ENCODE measurements at regions not wholly inside any gene's neighbourhood (a gene's known extent, or its start where the extent isn't known, plus 50 kb on each side); places are given as distances from the start of the nearest gene placed in this dataset.

DNA sequence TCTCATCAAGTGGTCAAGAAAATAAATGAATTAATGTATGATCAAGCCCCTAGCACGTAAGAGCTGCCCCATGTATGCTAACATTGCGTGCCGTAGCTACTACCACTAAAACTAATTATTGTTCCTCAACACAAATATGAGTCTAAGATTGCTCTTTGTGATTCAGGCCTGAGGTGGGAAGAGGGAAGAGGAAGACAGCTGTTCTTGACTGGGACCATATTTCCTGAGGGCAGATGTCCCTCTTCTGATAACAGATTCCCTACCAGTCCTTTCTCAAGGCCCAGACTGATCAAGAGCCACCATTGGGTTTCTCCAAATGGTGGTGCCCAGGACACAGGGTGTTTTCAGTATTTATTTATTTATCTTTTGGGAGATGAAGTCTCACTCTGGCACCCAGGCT lies 87.2 kb upstream of the CADM1 start:
- no peak for ATAC-seq
- TF ChIP-seq, protein P1, sequence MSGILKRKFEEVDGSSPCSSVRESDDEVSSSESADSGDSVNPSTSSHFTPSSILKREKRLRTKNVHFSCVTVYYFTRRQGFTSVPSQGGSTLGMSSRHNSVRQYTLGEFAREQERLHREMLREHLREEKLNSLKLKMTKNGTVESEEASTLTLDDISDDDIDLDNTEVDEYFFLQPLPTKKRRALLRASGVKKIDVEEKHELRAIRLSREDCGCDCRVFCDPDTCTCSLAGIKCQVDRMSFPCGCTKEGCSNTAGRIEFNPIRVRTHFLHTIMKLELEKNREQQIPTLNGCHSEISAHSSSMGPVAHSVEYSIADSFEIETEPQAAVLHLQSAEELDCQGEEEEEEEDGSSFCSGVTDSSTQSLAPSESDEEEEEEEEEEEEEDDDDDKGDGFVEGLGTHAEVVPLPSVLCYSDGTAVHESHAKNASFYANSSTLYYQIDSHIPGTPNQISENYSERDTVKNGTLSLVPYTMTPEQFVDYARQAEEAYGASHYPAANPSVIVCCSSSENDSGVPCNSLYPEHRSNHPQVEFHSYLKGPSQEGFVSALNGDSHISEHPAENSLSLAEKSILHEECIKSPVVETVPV (CRISPR knock-in tag; IDR thresholded peaks at IDR 0.05), result no peak
- TF ChIP-seq OSR1 (CRISPR knock-in tag; IDR thresholded peaks at IDR 0.05) (no peak), ZNF8 (CRISPR knock-in tag; IDR thresholded peaks at IDR 0.05) (no peak), ZFP3 (CRISPR knock-in tag; IDR thresholded peaks at IDR 0.05) (no peak), ARNTL (CRISPR knock-in tag; IDR thresholded peaks at IDR 0.05; ENCODE audit: borderline replicate concordance, low read depth) (no peak), ZNF70 (CRISPR knock-in tag; IDR thresholded peaks at IDR 0.05) (no peak)

DNA sequence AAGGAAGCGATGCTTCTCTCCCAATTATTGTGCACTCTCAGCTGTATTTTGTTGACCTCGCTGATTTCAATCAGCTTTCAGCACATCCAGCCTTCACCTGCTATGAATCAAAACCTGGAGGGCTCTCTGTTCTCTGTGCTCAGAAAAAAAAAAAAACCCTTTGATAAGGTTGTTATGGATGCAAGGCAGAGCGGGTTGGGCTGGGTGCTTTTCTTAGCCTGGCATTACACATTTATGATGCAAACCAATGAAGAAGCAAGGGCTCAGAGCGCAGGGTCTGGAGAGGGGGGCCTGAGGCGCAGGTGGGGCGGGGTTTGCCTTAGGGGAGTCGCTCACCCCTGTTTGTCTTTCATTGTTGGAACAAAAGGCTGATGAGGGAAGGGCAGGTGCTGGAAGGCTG lies 86.0 kb upstream of the CADM1 start:
- TF ChIP-seq ZNF8 (CRISPR knock-in tag; IDR thresholded peaks at IDR 0.05), result no peak
- peak; percentile 41; the same call in 1 of the 2 replicates for TF ChIP-seq TCF4 (CRISPR knock-in tag; IDR thresholded peaks at IDR 0.05; ENCODE audit: borderline replicate concordance)
- no peak for TF ChIP-seq TOX (CRISPR knock-in tag; IDR thresholded peaks at IDR 0.05; ENCODE audit: borderline replicate concordance)
- no peak for TF ChIP-seq ZC3H10 (CRISPR knock-in tag; IDR thresholded peaks at IDR 0.05)
- ATAC-seq, result no peak

DNA sequence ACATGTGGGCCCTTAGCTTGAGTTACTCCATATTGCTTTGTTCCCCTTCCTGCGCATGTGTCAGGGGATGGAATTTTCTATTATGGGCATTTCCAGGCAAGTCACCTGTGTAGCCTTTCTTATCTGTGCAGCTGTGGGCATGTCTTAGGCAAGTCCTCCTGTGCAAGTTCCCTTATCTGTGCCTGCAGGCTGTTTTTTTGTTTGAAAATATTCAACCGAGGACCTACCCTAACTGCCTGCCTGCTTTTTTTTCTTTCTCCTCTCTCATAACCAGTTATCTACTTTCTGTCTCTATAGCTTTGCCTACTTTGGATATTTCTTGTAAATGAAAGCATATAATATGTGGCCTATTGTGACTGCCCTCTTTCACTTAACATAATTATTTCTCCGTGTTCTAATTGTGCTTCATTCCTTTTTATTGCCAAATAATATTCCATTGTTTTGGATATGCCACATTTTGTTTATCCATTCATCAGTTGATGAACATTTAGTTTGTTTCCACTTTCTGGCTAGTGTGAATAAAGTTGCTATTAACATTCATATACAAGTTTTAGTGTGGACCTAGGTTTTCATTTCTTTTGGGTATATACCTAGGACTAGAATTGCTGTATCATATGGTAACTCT lies 83.6 kb upstream of the CADM1 start:
- no peak for ATAC-seq
- TF ChIP-seq RARB (CRISPR knock-in tag; IDR thresholded peaks at IDR 0.05) (no peak), BACH2 (CRISPR knock-in tag; IDR thresholded peaks at IDR 0.05; ENCODE audit: borderline replicate concordance) (no peak), ZNF8 (CRISPR knock-in tag; IDR thresholded peaks at IDR 0.05) (peak; percentile 91), PPARA (CRISPR knock-in tag; IDR thresholded peaks at IDR 0.05; ENCODE audit: borderline replicate concordance) (no peak)

DNA sequence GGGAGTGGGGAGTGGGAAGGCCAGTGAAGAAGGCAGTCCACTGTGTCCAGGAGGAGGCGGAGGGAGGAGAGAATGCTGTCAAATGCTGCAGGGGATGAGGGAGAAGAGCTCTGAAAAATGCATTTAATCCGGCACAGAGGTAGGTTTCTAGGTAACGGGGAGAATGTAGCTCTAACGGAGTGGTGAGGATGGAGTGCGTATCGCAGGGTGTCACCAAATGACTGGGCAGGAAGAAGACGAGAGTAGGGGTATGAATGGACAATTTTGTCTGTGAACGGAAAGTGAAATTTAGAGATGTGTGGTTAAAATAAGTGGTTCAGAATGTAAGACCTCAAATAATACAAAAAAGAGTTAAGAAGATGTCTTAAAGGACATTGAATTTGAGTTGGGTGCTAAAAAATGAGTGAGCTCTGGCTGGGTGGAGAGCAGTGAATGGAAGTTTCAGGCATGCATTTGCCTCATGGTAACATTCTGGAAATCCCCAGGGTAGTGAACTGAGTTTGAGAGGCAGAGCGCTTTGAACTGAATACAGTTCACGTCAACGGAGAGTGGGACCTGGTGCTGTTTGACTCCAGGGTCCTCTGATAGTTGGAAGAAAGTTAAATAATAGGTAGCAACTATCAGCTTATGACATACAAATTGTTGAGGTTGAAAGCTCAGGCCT lies 81.3 kb upstream of the CADM1 start:
- ATAC-seq, result no peak
- no peak for TF ChIP-seq ZFP3 (CRISPR knock-in tag; IDR thresholded peaks at IDR 0.05)

DNA sequence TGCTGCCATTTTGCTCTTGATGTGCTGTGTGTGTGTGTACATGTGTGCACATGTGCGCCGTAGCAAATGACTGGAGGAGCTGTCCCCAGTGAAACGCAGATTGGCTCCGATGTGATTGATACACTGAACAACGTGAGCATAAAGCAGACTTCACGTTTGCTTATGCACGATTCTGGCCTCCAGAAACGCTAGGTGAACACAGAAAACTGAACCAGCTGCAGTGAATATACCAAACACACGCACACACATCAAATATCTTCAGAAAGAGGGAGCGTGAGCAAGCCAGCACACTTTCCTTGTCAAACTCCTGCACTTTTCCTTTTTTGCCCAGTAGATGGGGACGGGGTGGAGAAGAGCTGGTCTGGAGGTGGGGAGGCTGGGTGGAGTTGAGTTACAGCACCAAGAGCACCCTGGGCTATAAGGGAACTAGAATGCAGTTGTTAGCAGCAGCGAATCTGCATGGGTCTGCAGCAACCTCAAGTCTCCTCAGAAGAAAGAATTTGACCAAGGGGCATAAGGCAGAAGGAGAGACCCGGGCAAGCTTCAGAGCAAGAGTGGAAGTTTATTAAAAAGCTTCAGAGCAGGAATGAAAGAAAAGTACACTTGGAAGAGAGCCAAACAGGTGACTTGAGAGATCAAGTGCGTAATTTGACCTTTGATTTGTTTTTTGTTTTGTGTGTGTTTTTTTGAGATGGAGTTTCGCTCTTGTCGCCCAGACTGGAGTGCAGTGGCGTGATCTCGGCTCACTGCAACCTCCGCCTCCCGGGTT lies 77.8 kb upstream of the CADM1 start:
- peak; percentile 34; the same call in 1 of the 3 replicates for ATAC-seq
- no peak for TF ChIP-seq GLIS3 (CRISPR knock-in tag; IDR thresholded peaks at IDR 0.05)
- no peak for TF ChIP-seq ZFP3 (CRISPR knock-in tag; IDR thresholded peaks at IDR 0.05)
- TF ChIP-seq, protein P2, sequence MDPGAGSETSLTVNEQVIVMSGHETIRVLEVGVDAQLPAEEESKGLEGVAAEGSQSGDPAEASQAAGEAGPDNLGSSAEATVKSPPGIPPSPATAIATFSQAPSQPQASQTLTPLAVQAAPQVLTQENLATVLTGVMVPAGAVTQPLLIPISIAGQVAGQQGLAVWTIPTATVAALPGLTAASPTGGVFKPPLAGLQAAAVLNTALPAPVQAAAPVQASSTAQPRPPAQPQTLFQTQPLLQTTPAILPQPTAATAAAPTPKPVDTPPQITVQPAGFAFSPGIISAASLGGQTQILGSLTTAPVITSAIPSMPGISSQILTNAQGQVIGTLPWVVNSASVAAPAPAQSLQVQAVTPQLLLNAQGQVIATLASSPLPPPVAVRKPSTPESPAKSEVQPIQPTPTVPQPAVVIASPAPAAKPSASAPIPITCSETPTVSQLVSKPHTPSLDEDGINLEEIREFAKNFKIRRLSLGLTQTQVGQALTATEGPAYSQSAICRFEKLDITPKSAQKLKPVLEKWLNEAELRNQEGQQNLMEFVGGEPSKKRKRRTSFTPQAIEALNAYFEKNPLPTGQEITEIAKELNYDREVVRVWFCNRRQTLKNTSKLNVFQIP (CRISPR knock-in tag; IDR thresholded peaks at IDR 0.05; ENCODE audit: borderline replicate concordance, low read depth), result no peak
- TF ChIP-seq, protein P3, sequence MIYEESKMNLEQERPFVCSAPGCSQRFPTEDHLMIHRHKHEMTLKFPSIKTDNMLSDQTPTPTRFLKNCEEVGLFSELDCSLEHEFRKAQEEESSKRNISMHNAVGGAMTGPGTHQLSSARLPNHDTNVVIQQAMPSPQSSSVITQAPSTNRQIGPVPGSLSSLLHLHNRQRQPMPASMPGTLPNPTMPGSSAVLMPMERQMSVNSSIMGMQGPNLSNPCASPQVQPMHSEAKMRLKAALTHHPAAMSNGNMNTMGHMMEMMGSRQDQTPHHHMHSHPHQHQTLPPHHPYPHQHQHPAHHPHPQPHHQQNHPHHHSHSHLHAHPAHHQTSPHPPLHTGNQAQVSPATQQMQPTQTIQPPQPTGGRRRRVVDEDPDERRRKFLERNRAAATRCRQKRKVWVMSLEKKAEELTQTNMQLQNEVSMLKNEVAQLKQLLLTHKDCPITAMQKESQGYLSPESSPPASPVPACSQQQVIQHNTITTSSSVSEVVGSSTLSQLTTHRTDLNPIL (CRISPR knock-in tag; IDR thresholded peaks at IDR 0.05; ENCODE audit: low read depth), result no peak
- TF ChIP-seq ZFP30 (CRISPR knock-in tag; IDR thresholded peaks at IDR 0.05), result no peak
- no peak for TF ChIP-seq RARB (CRISPR knock-in tag; IDR thresholded peaks at IDR 0.05)
- TF ChIP-seq ISL1 (CRISPR knock-in tag; IDR thresholded peaks at IDR 0.05), result no peak
- no peak for TF ChIP-seq TCF4 (CRISPR knock-in tag; IDR thresholded peaks at IDR 0.05; ENCODE audit: borderline replicate concordance)
- TF ChIP-seq CSDC2 (CRISPR knock-in tag; IDR thresholded peaks at IDR 0.05), result no peak
- TF ChIP-seq ZNF565 (CRISPR knock-in tag; conservative IDR thresholded peaks at IDR 0.05; ENCODE audit: low read depth), result no peak
- TF ChIP-seq TOX (CRISPR knock-in tag; IDR thresholded peaks at IDR 0.05; ENCODE audit: borderline replicate concordance), result no peak
- no peak for TF ChIP-seq SNAI2 (CRISPR knock-in tag; IDR thresholded peaks at IDR 0.05)
